ENCODE measurements at regions not wholly inside any gene's neighbourhood (a gene's known extent, or its start where the extent isn't known, plus 50 kb on each side); places are given as distances from the start of the nearest gene placed in this dataset.
A peak's percentile ranks its signal among the peaks of the same experiment; 100 is the strongest.

GRCh38 chr1:222045236-222045635 lies 303.3 kb upstream of the DUSP10 start:
- no peak for DNase-seq

GRCh38 chr1:222043444-222044292 lies 301.8 kb upstream of the DUSP10 start:
- peak in 1 of 56 donors; percentile 3 for DNase-seq

GRCh38 chr1:222042120-222042519 lies 300.2 kb upstream of the DUSP10 start:
- no peak for DNase-seq

GRCh38 chr1:222040955-222041354 lies 299.1 kb upstream of the DUSP10 start:
- DNase-seq, result no peak

- DNase-seq, result no peak
These were observed 298.4 kb upstream of the DUSP10 start for GRCh38 chr1:222040121-222040805.

- DNase-seq, result no peak
These were observed 297.1 kb upstream of the DUSP10 start for GRCh38 chr1:222038971-222039370.

GRCh38 chr1:222037720-222038119 lies 295.8 kb upstream of the DUSP10 start:
- no peak for DNase-seq

- no peak for DNase-seq
These were observed 292.9 kb upstream of the DUSP10 start for GRCh38 chr1:222034790-222035189.

GRCh38 chr1:222033450-222033849 lies 291.6 kb upstream of the DUSP10 start:
- no peak for DNase-seq

- no peak for DNase-seq
These were observed 289.4 kb upstream of the DUSP10 start for GRCh38 chr1:222031318-222031717.

GRCh38 chr1:222028676-222029075 lies 286.8 kb upstream of the DUSP10 start:
- DNase-seq, result no peak

GRCh38 chr1:222028116-222028515 lies 286.2 kb upstream of the DUSP10 start:
- DNase-seq, result no peak

GRCh38 chr1:222026280-222026679 lies 284.4 kb upstream of the DUSP10 start:
- DNase-seq, result no peak

GRCh38 chr1:222023025-222023424 lies 281.1 kb upstream of the DUSP10 start:
- no peak for DNase-seq

GRCh38 chr1:222021129-222021528 lies 279.2 kb upstream of the DUSP10 start:
- no peak for DNase-seq

- DNase-seq, result no peak
These were observed 278.7 kb upstream of the DUSP10 start for GRCh38 chr1:222020553-222020952.

GRCh38 chr1:222019029-222019428 lies 277.1 kb upstream of the DUSP10 start:
- no peak for DNase-seq

- no peak for DNase-seq
These were observed 276.2 kb upstream of the DUSP10 start for GRCh38 chr1:222018041-222018440.

- no peak for DNase-seq
These were observed 273.8 kb upstream of the DUSP10 start for GRCh38 chr1:222015686-222016085.

- DNase-seq, result no peak
These were observed 272.1 kb upstream of the DUSP10 start for GRCh38 chr1:222014001-222014400.

- DNase-seq, result no peak
These were observed 270.9 kb upstream of the DUSP10 start for GRCh38 chr1:222012816-222013215.

GRCh38 chr1:222010306-222010705 lies 268.4 kb upstream of the DUSP10 start:
- DNase-seq, result no peak

All from nucleus accumbens (tissue), 56 donors.